Ramos (cell line): ENCODE measurements at regions not wholly inside any gene's neighbourhood (a gene's known extent, or its start where the extent isn't known, plus 50 kb on each side); places are given as distances from the start of the nearest gene placed in this dataset.

Experiments
- in situ Hi-C: fragments of 300-500 bp; cut with MboI; formaldehyde crosslinking; loops from one replicate; pipeline ENCODE4 v1.14.3; 2022; ENCODE audit warnings: low sequenced_read_pairs; ENCODE audit not compliant: unreplicated experiment

DNA sequence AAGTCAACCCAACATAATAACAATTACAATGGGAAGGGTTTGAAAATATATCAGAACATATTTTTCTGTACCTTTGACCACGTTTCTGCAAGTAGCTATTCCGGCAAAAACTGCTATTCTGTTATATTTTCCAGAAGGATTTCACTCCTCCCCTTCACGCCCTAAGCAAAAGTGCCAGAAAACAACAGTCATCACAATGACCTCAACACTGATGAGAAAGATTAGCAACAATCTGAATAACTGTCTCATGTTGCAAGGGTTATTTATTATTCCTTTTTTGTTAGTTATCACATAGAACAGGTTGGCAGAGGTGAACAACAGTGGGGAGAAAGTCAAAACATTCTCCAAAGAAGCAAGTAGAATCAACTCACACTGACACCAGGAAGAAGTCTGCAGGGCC lies 269.4 kb upstream of the ARRDC4 start:
- in situ Hi-C loops = no loop called here

DNA sequence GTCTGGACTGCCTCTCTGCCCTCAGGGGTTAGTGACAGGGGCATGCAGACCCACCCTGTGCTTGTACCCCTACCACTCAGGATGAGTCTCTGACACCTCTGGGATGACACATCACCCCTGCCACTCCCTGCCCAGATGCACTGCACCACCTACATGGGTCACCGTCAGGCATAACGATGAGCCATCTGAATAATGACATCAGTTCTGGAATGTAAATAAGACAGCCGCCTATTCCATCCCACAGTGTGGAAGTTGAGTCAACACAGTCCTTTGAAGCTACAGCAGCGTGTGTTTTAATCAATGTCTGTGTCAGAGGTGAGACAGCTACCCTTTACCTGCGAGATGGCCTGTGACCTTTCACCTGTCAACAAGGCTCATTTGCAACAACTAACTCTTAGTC lies 268.7 kb upstream of the ARRDC4 start:
- in situ Hi-C loops = no loop called here

DNA sequence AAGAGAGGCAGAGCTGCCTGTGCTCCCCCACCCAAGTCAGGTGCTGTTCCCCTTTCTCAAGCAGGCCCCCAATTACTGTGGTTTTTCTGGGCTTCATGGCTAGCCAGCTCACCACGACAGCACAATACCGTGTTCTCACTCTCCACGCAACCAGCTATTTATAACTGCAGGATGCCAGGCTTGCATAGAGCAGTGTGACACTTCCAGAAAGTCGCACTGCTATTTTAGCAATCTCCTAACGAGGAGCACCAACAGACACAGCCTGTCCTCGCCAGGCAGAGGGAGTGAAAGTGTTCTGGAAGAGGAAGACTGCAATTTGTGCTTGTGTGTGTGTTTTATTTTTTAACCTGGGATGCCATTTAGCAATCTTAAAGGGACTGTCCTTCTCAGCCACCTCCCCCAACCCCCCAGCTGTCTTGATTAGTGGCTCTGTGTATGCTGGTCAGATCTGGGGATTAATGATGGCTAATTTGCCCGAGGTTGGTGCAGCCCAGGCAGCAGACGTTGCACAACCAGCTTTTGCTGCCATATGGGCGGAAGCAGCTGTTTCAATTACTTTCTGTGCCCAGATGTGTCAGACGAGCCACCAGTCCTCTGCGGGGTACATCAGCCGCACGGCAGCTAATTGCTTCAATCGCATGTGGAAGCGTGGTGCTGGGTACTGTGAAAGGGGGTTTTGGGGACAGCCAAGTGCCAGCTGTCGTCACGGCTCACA lies 268.0 kb upstream of the ARRDC4 start:
- in situ Hi-C loops = no loop called here

DNA sequence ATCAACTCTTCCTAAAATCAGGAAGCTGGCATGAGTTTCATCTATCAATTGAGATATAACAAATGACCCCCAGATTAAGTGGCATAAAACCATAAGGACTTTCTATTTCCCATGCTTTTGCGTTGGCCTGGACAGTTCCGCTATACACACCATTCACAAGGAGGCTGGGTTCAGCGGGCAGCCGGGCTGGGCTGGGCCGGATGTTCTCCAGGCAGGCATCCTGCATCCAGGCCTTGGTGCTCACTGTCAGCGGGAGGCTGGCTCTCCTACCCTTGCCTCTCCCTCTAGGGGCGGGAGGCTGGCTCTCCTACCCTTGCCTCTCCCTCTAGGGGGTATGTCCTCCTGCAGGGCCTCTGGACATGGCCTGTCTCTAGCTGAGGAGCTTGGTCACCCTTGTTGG lies 266.0 kb upstream of the ARRDC4 start:
- in situ Hi-C loops = no loop called here

DNA sequence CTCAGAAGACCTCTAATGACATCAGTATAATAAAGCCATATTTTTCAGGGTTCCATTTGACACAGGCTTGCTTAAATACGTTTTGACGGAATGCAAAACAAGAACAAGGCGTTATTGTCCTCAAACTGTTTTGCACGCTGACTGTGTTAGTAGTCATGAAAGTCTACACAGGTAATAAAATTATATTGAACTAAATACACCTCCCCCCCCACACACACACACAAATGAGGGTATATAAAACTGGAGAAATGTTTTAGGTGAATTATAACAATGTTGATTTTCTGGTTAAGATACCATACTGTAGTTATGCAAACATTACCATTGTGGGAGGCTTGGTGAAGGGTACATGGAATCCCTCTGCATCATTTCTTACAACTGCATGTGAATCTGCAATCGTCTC lies 257.1 kb upstream of the ARRDC4 start:
- in situ Hi-C loops = no loop called here

DNA sequence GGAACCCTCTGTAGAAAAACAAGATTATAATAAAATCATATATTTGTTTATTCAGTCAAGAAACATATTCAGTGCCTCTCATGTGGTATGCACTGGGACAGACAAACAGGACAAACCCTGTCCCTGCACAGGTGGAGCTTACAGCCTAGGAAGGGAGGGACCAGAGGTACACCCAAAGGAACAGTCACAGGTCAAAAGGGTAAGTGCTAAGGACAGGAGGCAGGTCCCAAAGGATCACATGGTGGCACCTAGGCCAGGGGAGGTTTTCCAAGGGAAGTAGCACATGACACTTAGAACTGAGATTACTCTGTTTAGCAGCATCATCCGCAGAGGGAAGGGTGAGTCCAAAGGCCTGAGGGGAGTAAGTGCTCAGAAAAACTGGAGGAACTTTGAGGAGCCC lies 254.4 kb upstream of the ARRDC4 start:
- in situ Hi-C loops = no loop called here

DNA sequence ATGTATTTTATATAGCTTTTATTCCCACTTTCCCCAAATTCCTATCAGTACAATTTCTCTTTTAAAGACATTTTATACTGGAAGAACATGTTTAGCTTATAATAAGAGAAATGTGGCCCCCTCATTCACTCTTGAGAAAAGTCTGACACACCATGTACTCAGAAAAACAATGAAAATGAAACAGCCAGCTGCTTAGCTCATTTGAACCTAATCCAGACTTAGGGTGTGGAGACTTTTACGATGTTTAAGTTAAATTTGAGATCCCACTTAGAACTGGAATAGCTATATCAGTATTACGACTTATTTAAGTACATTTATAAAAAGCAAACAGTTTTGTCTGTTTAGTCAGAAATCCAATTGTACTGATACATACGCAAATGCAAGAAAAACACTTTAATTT lies 252.3 kb upstream of the ARRDC4 start:
- in situ Hi-C loops = no loop called here

DNA sequence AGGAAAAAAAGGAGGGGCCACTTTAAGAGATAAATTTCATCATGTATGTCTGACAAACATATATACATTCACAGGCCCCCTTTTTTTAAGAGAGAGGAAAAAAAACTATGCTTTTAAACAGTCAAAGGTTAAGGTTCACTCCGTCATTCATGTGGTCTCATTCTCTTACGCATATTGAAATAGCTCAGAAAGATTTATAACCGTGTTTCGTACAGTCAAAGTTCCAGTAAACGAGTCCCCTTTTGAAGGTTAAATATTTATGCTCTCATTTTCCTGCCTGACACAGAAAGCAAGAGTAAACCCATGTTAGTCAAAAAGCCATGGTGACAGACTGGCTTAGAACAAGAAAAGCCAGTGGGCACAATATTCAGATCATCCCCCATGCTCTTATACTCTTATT lies 248.0 kb upstream of the ARRDC4 start:
- in situ Hi-C loops = no loop called here

DNA sequence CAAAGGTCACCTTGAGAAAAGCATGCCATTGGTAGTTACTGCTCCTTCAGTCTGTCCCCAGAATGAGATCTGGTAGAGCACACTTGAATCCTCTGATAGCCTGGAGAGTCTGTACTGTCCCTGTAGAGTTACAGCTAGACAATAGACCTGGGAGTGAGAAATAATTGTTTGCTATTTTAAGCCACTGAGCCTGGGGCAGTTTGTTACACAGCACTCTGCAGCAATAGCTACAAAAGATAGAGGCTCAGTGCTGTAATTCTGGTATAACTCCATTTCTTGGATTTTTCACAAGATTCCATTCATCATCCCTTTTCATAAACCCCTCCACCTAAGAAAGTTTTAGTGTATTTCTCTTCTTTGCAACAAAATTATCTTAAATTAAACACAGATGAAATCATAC lies 242.7 kb upstream of the ARRDC4 start:
- in situ Hi-C loops = no loop called here

DNA sequence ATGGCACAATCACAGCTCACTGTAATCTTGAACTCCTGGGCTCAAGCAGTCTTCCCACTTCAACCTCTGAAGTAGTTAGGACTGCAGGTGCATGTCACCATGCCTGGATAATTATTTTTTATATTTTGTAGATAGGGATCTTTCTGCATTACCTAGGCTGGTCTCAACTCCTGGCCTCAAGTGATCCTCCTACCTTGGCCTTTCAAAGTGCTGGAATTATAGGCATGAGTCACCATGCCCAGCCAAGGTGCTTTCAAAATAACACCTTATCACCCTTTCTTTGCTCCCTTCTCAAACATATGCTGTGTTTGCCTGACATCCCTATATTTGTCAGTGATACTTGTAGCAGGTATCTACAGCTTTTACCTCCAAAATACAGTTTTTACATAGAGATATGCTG lies 242.0 kb upstream of the ARRDC4 start:
- in situ Hi-C loops = no loop called here

DNA sequence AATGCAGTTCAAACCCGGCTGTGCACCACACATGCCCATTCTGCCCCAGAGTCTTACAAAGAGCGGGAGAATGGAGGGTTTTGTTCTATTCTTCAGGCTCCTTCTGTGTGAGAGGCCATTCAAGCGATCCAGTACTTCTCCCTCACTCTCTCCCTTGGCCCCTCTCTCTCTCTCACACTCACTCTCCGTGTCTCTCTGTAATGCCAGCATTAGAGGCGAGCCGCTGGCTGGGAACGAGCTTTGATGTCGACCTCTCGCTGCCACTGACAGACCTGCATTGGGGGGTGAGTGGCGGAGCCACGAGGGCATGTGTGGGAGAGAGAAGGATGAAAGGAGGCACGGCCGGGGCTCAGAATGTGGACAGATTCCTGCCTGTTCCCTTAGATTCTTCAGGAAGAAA lies 231.7 kb upstream of the ARRDC4 start:
- in situ Hi-C loops = no loop called here

DNA sequence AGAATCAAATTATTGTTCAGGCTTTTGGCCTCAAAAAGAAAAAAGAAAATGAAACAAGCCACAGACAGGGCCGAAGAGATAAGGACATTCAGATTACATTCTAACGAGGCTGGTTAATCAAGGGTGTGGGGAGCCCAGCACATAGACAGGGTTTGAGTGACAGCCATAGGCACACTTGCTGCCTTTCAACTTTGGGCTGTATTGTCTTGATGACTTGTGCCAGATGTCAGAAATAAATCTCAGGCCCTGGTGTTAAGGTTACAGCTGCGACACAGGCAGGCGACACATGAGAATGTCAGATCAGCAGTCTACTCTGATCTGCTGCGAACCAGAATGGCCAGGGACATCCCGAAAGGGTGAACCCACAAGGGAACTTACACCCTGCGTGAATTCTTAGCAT lies 231.2 kb upstream of the ARRDC4 start:
- in situ Hi-C loops = no loop called here

DNA sequence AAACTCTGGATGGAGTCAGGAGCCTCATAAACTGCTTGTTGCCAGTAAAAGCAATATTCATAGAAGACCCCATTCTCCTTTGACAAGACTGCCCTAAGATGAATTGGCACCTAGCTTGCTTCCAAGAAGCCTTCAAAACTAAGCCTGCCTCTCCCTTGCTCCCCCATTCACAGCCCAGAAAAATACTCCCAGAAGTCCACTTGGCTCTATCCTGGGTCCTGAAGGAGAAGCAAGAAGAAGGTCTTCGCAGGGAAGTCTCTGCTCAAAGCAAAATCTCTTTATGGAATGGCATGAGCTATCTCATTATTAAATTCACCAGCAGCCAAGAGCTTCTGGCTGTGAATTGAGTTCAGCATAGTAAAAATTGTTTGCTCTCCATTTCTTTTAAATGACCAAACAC lies 230.2 kb upstream of the ARRDC4 start:
- in situ Hi-C loops = no loop called here

DNA sequence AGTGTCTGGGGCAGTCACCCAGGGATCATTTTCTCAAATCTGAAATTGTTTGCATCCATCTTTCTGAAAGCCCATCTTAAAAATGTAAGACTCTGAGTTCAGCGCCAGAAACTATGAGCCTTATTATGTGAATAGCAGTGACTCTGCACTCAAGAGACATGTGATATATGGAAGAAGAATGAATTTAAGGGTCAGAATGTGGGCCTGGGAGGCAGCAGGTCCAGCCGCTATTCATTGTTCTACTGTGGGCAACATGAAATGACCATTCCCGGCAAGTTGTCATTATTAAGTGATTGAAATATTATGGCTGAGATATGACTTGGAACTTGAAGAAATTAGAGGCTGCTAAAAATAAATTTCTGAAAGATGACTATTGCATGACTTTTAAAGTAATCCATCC lies 228.6 kb upstream of the ARRDC4 start:
- in situ Hi-C loops = no loop called here

DNA sequence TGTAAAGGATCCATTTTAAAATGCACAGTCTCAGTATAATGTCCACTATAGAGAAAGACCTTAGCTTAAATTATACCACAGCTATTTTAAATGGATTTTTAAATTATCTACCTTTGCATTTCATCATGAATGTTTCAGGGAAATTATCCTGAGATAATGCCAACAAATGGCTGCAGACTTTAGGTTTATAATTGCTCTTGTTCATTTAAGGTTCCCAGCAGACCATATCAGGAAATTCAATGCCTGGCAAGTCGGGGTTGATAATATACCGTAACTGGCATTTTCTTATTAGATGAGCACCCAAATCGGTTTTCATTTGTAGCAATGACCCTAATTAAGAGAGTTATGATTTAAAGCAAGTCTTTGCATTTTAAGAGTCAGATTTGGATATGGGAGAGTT lies 227.1 kb upstream of the ARRDC4 start:
- in situ Hi-C loops = no loop called here

DNA sequence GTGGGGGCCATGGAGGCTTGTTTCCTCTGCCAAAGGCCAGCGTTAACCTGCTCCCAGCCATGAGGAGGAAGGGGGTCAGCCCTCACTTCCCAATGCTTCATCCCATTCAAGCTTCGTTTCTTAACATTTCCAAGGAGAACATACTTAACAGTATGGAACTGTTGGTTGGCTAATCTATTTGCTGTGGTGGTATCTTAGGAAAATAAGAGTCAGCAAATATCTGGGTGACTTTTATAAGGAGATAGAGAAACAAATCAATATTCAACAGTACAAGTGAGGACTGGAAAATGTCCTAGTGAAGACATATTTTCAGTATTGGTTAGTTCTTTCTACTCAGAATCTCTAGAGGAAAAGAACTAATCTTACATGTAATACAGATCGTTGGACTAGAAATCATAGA lies 223.8 kb upstream of the ARRDC4 start:
- in situ Hi-C loops = no loop called here

DNA sequence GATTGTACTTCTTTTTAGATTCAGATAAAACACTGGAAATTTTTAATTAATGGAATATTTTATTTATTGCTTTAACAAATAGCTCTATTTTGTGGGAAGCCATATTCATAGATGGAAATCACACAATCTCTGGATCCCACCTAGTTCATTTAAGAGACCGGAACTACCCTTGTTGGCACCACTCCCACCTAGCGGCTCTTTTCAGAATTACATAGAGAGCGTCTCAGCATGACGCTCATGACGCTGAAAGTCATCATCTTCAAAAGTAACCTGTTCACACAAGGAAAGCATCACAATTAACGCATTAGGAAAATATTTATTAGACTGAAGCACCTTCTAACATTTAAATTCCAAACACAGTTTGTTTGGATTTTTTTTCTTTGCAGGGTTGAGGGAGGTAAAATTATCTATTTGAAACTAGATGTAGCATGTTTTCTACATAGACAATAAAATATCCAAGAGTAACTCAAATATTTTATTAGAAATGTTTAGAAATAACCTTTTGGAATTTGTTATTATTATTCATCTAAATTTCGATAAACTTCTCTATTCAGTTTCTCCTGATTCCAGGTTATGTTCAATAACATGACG lies 214.9 kb upstream of the ARRDC4 start:
- in situ Hi-C loops = no loop called here

DNA sequence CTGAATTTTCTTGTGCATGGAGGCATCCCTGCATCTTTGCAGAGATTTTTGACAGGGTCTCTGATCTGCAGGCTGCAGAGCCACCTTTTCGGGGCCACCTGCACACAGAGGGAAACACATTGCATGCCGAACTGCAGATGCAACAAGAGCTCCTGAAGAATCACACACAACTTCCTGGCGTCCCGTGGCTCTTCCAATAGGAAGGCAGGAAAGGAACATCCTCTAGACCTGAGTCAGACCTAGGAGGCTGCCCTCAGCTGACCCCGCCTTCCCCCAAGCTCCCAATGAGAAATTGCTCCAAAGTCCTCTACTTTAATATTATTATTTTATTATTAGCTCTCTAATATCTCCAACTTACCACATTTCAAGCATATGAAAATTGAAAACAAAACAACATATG lies 213.2 kb upstream of the ARRDC4 start:
- in situ Hi-C loops = no loop called here

DNA sequence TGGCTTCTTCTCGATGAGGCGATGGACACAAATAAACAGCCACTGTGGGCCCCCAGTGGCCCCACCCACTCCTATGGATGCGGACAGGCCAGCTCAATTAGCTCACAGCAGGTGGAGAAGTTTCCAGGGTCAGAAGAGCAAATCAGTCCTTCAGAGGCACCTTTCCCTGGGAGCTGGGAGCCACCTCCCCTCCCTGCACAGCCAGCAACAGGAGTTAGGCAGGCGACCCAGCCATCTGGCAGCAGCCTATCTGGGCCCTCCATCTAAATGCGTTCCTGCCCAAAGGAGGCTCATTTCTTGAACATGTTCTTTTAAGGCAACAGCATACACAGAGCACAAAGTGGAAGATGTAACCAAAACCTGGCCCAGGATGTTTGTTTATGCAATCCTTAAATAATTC lies 211.9 kb upstream of the ARRDC4 start:
- in situ Hi-C loops = no loop called here

DNA sequence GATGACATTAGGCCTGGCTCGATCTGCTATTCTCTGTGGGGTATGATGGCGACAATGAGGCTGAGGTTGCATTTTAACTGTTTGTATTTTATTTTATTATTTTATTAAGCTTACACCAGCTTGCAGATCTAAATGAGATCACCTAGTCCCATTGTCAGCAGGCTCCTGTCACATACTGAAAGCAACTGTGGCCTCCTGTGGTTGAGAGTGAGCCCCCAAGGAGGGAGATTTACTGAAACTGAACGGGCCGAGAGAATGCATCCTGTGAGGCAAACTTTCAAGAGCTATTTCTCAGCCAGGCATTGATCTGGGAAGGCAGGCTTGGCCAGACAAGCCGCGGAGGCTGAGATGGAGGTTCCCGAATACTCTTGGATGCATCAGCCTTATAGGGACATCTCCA lies 210.4 kb upstream of the ARRDC4 start:
- in situ Hi-C loops = no loop called here

DNA sequence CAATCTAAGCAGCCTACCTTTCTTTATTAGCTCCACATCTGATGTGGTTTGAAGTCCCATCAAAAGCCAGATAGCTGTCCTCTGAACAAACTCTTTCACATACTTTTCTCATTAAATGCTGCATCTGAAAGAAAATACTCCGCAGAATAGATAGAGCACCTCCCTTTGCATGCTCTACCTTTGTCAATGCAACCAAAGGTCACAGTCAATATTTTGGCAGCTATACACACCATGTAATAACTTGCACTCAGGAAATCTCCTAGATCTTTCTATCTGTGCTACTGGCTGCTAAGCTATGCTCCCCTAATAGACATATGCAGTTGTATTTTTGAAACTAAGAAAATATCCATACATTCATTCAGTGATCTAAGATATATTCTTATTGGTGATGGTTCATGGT lies 204.8 kb upstream of the ARRDC4 start:
- in situ Hi-C loops = no loop called here

DNA sequence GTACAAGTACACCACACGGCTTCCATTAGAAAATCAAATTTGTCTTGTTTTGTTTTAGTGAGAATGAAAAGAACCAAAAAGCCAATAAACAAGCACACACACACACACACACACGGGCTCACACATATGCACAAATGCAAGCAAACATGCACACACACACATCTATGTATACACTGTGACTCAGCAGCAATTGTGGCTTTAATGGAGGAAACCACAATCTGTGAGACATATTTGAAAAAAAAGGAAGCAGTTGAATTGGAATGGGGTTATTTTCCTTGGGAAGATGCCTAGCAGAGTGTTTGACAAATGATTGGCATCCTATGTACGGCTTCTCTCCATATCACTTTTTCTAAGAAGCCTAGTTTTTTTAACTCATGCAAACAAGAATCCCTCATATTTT lies 201.1 kb upstream of the ARRDC4 start:
- in situ Hi-C loops = no loop called here
